ENCODE measurements at regions not wholly inside any gene's neighbourhood (a gene's known extent, or its start where the extent isn't known, plus 50 kb on each side); places are given as distances from the start of the nearest gene placed in this dataset.

DNA sequence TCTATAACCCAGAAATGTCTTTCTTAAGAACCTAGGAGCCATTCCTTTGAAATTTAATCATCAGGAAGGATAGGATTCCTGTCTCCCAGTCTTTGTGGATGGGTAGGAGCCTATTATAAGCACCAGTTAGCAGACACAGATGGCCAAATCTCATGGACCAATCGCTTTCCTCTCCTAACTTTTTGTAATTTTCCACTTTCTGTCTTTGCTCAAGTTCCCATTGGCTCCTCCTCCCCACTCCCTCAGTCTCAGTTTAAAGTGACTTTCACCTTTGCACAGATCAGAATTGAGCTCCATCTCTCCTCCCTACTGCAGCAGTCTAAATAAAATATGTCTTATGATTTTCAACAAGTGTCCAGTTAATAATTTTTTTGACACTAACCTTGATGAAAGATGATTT is 192.3 kb downstream of the HS3ST3A1 start:
- intact Hi-C loops (cut with DNase I), result no loop called here
- TF ChIP-seq, protein P1, sequence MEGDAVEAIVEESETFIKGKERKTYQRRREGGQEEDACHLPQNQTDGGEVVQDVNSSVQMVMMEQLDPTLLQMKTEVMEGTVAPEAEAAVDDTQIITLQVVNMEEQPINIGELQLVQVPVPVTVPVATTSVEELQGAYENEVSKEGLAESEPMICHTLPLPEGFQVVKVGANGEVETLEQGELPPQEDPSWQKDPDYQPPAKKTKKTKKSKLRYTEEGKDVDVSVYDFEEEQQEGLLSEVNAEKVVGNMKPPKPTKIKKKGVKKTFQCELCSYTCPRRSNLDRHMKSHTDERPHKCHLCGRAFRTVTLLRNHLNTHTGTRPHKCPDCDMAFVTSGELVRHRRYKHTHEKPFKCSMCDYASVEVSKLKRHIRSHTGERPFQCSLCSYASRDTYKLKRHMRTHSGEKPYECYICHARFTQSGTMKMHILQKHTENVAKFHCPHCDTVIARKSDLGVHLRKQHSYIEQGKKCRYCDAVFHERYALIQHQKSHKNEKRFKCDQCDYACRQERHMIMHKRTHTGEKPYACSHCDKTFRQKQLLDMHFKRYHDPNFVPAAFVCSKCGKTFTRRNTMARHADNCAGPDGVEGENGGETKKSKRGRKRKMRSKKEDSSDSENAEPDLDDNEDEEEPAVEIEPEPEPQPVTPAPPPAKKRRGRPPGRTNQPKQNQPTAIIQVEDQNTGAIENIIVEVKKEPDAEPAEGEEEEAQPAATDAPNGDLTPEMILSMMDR (IDR thresholded peaks at IDR 0.05), result no peak
- TF ChIP-seq POLR2A (IDR thresholded peaks at IDR 0.05) (no peak), POLR2AphosphoS5 (IDR thresholded peaks at IDR 0.05) (no peak)
- no peak for DNase-seq (ENCODE audit: low spot score)
- Histone ChIP-seq H3K27me3 (replicated peaks; ENCODE audit: insufficient read depth) (no peaks in the 10 kb centered on the region), H3K36me3 (no peaks in the 10 kb centered on the region), H3K4me3 (no peak overlapping the region), H3K9me3 (no peaks in the 10 kb centered on the region), H3K27ac (no peak overlapping the region), H3K4me1 (replicated peaks) (no peaks in the 10 kb centered on the region)
- 97% methylated on average over 1 of the region's 1 CpG for WGBS

- Histone ChIP-seq H3K4me3 (no peak overlapping the region), H3K27ac (no peak overlapping the region), H3K27me3 (replicated peaks; ENCODE audit: insufficient read depth) (no peaks in the 10 kb centered on the region), H3K36me3 (no peaks in the 10 kb centered on the region), H3K4me1 (replicated peaks) (no peaks in the 10 kb centered on the region), H3K9me3 (no peaks in the 10 kb centered on the region)
- no peak for DNase-seq (ENCODE audit: low spot score)
- TF ChIP-seq POLR2AphosphoS5 (IDR thresholded peaks at IDR 0.05), result no peak
- TF ChIP-seq POLR2A (IDR thresholded peaks at IDR 0.05), result no peak
- TF ChIP-seq, protein P1 (IDR thresholded peaks at IDR 0.05), result no peak
- 86% methylated on average over 6 of the region's 6 CpGs for WGBS
- intact Hi-C loops (cut with DNase I), result no loop called here
These were observed 194.3 kb downstream of the HS3ST3A1 start for GRCh38 chr17:13407381-13407780.

DNA sequence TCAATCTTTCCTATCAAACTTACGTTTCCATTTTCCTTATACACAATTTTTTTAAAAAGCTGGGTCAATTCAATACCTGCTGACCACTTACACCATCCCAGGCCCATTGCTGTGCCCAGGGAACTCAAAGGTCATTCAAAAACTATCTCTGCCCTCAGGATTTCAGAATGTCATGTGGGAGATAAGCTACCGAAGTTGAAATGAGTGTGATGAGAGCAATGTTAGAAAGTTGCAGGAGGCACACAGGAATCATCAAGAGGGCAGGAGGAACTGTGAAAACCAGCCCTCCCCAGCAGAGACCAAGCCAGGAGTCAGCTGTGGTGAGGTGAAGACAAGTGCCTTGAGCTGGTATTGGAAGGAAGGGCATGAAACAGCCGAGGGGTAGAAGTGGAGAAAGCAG is 195.9 kb downstream of the HS3ST3A1 start:
- H3K27ac ChIP-seq, result no peak overlapping the region
- intact Hi-C loops (cut with DNase I), result no loop called here
- no peaks in the 10 kb centered on the region for H3K36me3 ChIP-seq
- no peaks in the 10 kb centered on the region for H3K9me3 ChIP-seq
- TF ChIP-seq POLR2AphosphoS5 (IDR thresholded peaks at IDR 0.05) (no peak), POLR2A (IDR thresholded peaks at IDR 0.05) (no peak)
- TF ChIP-seq, protein P1 (IDR thresholded peaks at IDR 0.05), result no peak
- H3K27me3 ChIP-seq (replicated peaks; ENCODE audit: insufficient read depth), result no peaks in the 10 kb centered on the region
- 49% methylated on average over 3 of the region's 3 CpGs for WGBS
- no peaks in the 10 kb centered on the region for H3K4me1 ChIP-seq (replicated peaks)
- H3K4me3 ChIP-seq, result no peak overlapping the region
- DNase-seq (ENCODE audit: low spot score), result no peak

DNA sequence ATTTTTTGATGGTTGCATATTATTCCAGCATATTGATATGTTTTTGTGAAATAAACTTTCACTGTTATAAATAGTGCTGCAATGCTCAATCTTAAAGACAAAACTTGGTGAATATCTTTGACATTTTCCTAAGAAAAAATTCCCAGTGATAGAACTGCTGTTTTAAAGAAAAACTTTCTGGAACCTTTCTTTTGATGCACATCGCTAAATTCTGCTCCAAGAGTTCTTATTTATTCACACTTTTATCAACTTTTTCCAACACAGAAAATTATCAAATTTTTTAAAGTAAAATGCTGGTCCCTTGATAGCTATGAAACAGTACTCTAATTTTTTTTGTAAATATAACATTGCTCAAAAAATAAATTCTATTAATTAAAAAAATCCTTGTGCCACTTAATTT is 196.6 kb downstream of the HS3ST3A1 start:
- no peaks in the 10 kb centered on the region for H3K36me3 ChIP-seq
- TF ChIP-seq POLR2AphosphoS5 (IDR thresholded peaks at IDR 0.05) (no peak), POLR2A (IDR thresholded peaks at IDR 0.05) (no peak)
- TF ChIP-seq, protein P1 (IDR thresholded peaks at IDR 0.05), result no peak
- H3K27me3 ChIP-seq (replicated peaks; ENCODE audit: insufficient read depth), result no peaks in the 10 kb centered on the region
- H3K27ac ChIP-seq, result no peak overlapping the region
- no peaks in the 10 kb centered on the region for H3K9me3 ChIP-seq
- intact Hi-C loops (cut with DNase I), result no loop called here
- H3K4me3 ChIP-seq, result no peak overlapping the region
- no peak for DNase-seq (ENCODE audit: low spot score)
- WGBS, result 93% methylated on average over 1 of the region's 1 CpG
- H3K4me1 ChIP-seq (replicated peaks), result no peaks in the 10 kb centered on the region

DNA sequence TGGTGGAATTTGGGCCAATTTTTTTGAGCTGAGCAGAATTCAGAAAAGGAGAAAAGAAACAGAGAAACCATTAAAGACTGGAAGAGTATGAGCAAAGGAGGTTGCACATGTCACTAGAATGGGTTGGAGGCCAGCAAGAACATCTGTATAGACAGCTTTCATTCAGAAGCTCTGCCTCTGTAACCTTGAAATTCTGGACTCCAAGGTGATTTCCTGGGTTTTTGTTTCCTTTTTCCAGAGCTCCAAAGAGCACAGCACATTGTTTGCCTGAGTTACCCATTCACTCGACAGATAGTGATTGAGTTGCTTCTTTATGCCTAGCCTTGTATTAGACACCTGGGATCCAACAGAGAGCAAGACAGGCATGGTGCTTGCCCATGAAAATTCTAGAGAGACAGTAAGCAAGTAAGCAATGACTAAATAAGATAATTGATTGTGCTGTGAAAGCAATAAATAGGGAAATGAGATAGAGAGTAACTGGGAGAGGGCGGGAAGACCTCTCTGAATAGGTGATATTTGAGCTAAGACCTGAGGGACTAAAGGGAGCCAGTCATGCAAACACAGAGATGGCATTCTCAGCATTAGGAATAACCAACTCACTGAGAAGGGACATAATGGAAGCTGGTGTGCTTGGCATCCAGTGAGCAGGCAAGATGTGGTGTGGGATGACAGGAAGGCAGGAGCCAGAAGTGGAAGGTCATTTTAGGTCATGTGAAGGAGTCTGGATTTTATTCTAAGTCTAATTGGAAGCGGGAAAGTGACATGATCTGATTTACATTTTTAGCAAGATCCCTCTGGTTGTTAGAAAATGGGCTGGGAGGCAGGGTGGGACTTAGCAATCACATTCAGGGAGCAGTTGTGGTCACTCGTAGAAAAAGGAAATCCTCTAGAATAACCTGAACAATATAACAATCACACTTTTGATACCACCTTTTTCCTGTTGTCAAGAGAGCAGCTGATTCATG is 197.5 kb downstream of the HS3ST3A1 start:
- WGBS, result 71% methylated on average over 4 of the region's 4 CpGs
- intact Hi-C loops (cut with DNase I), result no loop called here

More for the DNA sequence above, 197.5 kb downstream of the HS3ST3A1 start:
- TF ChIP-seq POLR2A (IDR thresholded peaks at IDR 0.05) (no peak), POLR2AphosphoS5 (IDR thresholded peaks at IDR 0.05) (no peak)
- TF ChIP-seq, protein P1 (IDR thresholded peaks at IDR 0.05), result no peak
- Histone ChIP-seq H3K36me3 (no peaks in the 10 kb centered on the region), H3K27me3 (replicated peaks; ENCODE audit: insufficient read depth) (no peaks in the 10 kb centered on the region), H3K4me3 (no peak overlapping the region), H3K9me3 (no peaks in the 10 kb centered on the region), H3K27ac (no peak overlapping the region), H3K4me1 (replicated peaks) (no peaks in the 10 kb centered on the region)
- no peak for DNase-seq (ENCODE audit: low spot score)

Measured in prostate gland (tissue), 2 donors.